HS-27A (cell line): ENCODE measurements at regions not wholly inside any gene's neighbourhood (a gene's known extent, or its start where the extent isn't known, plus 50 kb on each side); places are given as distances from the start of the nearest gene placed in this dataset.

Source experiments
- DNase-seq: peaks from one replicate; pipeline ENCODE4 v3.0.0-alpha.2; 2012; ENCODE audit warnings: low read depth, missing footprints

DNA sequence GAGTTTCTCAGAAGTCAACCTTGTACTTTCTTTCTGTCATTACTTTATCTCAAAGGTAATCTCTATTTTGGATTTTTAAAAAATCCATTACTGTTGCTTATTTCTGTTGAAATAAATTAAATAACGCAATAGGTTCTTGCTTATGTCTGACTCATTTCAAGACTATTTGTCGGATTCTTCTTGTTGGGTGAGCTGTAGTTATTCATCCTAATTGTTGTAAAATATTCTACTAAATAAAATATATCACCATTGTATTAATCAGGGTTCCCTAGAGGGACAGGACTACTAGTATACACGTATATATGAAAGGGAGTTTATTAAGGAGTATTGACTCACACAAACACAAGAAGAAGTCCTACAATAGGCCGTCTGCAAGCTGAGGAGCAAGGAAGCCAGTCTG, 403.9 kb upstream of the CYRIA start:
- DNase-seq: peak; percentile 8

- DNase-seq: no peak
Measured at GRCh38 chr2:17068021-17068420, 402.4 kb upstream of the CYRIA start.

GRCh38 chr2:17065536-17065935, 399.9 kb upstream of the CYRIA start:
- DNase-seq: no peak

- DNase-seq: no peak
Measured at GRCh38 chr2:17061028-17061427, 395.4 kb upstream of the CYRIA start.

GRCh38 chr2:17059458-17059857, 393.8 kb upstream of the CYRIA start:
- DNase-seq: no peak

GRCh38 chr2:17058772-17059402, 393.3 kb upstream of the CYRIA start:
- no peak for DNase-seq

DNA sequence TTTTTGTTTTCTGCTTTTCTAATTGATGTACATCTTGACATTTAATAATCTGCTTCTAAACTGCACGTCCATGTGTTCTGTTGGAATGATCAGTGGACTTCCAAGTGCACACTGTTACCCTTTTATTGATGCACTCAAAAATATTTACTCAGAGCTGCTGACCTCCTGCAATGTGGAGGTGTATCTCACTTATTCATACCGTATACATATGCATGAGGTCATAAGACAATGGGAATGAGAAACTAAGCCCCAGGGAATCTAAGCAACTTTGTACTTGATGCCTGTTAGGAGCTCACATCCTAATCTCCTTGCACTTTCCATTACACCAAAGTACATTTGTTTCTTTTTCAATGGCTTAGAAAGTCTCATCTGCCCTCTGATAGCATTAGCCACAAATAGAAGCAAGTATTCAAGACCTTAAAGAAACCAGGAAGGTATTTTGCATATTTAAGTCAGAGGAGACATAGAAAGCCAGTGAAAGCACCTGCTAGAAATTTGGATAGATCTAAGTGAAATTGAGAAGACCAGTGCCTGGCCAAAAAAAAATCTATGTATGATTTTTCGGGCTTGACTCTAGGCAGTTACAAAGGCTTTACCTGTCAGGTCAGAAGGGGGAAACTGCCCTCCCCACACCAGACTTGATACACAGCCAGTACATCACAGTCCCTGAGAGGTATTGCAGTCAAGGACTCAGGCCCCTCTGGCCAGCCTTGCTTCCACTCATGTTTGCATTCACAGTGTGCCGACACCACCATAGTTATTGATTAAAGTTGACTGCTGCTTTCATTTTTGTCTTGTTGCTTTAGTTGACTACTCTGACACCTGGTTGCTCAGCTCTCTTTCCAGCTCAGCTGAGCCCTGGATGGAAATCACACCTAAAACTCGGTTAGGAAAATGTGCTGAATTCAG, 391.7 kb upstream of the CYRIA start:
- DNase-seq: no peak

- DNase-seq: no peak
Measured at GRCh38 chr2:17056236-17056635, 390.6 kb upstream of the CYRIA start.

- no peak for DNase-seq
Measured at GRCh38 chr2:17052001-17052400, 386.4 kb upstream of the CYRIA start.

- no peak for DNase-seq
Measured at GRCh38 chr2:17051538-17051937, 385.9 kb upstream of the CYRIA start.

GRCh38 chr2:17043173-17043572, 377.5 kb upstream of the CYRIA start:
- peak; percentile 31 for DNase-seq

- DNase-seq: no peak
Measured at GRCh38 chr2:17036361-17036760, 370.7 kb upstream of the CYRIA start.

GRCh38 chr2:17035010-17035409, 369.4 kb upstream of the CYRIA start:
- no peak for DNase-seq

- no peak for DNase-seq
Measured at GRCh38 chr2:17030047-17030446, 364.4 kb upstream of the CYRIA start.

DNA sequence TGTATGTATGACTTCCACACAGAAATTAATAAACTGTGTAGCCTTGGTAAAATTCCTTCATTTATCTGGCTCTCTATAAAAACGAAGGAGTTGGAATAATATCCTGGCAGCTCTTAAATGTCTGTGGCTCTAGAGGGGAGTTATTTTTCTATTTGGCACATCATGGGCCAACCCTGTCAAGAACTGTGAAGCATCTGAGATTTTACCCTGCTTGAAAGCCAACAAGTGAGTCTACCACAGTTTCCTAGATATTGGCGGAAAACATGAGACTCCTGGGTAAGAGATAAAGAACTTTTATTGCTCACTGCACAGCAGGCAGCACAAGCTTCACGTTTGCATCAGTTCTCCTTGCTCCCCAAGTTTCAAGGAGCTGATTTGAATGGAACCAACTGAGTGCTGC, 346.7 kb upstream of the CYRIA start:
- DNase-seq: no peak

- DNase-seq: no peak
Measured at GRCh38 chr2:17010104-17010503, 344.5 kb upstream of the CYRIA start.

DNA sequence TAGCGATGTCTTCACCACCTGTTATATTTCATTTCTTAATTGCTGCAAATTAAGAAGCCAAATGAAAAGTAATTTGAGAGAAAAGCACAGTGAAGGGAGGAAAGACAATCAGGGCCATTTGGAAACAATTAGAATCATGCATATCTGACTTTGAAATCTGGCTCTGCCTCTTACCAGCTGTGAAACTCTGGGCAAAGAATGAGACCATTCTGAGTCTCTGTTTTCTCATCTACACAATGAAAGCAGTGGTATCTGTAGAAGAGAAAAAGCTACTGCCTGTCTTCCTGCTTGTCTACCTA, 334.5 kb upstream of the CYRIA start:
- DNase-seq: no peak

DNA sequence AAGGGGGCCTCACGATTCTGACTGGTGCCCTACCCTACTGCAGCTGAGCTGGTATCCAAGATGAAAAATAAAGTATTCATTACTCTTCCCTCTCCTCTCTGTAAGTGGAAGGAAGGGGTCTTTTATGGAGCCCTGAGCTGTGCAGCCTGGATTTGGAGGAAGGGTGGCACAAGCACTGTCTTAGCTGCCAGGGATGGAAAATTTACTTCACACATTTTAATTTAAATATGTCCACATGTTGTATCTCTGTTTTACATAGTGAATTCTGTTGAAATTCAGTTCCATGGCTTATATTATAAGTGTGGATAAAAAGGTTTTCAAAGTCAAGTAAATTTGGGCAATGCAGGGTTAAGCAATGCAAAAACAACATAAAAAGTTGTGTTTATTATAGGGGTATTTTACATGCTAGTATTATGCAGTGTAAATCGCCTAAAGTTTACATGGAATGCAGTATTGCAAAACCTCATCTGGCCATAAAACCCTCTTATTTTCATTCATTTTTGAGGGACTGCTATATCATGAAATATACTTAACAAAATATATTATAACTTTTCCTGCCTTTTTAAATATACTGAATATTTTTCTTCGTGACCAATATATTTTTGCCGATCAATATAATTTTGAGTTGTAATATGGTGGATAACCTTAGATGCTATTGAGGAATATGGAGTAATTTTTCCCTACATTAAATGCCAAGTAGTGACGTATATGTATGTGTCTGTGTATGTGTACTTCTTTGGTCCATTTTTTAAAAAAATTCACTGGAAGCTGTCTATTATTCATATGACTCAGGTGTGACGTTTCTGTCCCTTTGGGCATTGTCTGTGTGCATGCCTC, 333.9 kb upstream of the CYRIA start:
- no peak for DNase-seq

DNA sequence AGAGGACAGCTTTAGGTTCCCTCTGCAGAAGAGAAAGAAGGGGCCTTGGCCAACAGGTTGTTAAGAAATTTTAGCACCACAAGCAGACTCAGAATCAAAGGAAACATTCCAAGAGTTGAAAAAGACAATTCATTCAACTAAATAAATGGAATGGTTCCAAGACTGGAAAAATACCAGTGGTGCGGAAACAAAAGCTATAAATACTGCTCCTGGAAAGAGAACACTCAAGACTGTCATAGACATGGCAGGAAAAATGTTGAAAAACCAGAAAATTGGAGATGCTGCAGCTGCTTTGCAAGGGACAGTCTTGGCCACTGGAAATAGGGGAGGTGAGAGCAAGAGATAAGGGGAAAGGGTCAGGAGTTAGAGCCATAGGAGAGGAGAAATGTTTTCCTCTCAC, 312.7 kb upstream of the CYRIA start:
- DNase-seq: no peak

DNA sequence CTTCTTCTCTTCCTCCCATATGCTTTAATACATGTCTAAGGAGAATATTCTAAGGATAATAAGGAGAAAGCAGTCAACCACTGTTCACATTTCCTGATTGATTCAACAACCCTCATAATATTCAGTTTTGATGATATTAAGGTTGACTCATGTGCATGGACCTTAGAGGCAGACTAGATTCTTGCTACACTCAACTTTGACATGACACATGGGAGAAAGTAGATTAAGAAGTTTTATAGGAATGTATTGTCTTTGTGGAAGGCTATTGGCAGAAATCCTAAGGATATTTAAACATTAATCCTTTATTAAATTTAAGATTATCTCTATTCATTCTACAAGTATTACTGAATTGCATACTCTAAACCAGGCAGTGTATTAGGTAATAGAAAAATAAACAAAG, 309.1 kb upstream of the CYRIA start:
- DNase-seq: no peak

DNA sequence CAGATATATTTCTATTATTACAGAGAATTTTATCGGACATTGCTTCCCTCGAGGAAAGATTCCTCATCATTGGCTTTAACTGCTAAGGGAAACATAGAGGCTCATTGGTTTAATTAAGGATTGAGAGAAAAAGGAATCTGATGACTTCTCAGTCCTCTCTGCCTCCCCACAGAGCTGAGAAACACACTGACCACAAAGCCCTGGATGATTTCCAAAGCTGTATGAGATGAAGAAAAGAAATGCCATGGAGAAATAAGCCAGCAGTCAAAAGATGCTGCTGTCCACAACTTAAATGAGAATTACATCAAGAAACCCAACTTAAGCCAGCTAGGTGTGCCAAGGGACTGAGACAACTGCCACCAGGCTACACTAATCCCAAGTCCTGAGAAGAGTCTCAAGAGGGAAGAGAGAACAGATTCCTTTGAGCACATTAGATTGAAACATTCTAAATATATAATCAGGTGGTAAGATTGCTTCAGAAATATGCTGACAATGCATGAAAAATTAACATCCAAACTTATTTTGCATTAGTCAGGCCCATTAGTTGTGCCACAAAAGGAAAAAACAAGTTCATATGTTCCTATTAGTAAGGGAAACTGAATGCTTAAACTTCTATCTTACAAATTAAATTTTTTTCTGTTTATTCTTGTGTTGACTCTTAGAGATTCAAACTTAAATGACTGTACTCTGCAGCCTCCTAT, 308.1 kb upstream of the CYRIA start:
- DNase-seq: peak; percentile 26

DNA sequence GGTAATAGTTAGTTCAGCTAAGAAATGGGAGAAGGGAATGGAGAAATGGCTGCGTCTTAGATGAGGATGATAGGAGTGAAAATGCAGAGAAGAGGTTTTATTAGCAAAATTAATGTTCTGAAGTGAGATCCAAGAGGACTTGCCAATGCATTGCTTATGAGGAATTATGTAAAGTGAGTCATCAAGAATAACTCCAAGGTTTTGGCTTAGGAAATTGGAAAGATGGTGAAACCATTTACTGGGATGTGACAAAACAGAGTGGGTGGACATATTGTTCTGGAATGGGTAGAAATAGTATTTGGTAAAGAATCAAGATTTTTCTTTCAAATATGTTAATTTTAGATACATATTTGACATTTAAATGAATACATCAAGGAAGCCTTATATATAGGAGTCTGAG, 306.6 kb upstream of the CYRIA start:
- DNase-seq: no peak
